Effector CD8-positive, alpha-beta T cell (primary cell): ENCODE measurements at regions not wholly inside any gene's neighbourhood (a gene's known extent, or its start where the extent isn't known, plus 50 kb on each side); places are given as distances from the start of the nearest gene placed in this dataset.
"Not testable (repeated sequence)": the region's sequence is repeated elsewhere in the genome, so short reads cannot be mapped to it uniquely, and the experiment has no call there.

ENCODE experiments used
- DNase-seq: peaks from one replicate; lab custom pipeline; 2025; lab: John Stamatoyannopoulos, UW

- DNase-seq = no peak
Measured at GRCh38 chr4:129999156-129999555, 903.2 kb downstream of the C4orf33 start.

GRCh38 chr4:130008461-130008860, 912.5 kb downstream of the C4orf33 start:
- DNase-seq = no peak

- DNase-seq = not testable (repeated sequence)
Measured at GRCh38 chr4:130012806-130013205, 916.9 kb downstream of the C4orf33 start.

GRCh38 chr4:130021706-130022105, 925.8 kb downstream of the C4orf33 start:
- DNase-seq = no peak

- no peak for DNase-seq
Measured at GRCh38 chr4:130023088-130023487, 927.1 kb downstream of the C4orf33 start.

- DNase-seq = no peak
Measured at GRCh38 chr4:130025701-130026100, 929.7 kb downstream of the C4orf33 start.

- DNase-seq = no peak
Measured at GRCh38 chr4:130026185-130026584, 930.2 kb downstream of the C4orf33 start.

- no peak for DNase-seq
Measured at GRCh38 chr4:130027973-130028372, 932.0 kb downstream of the C4orf33 start.

- DNase-seq = no peak
Measured at GRCh38 chr4:130028552-130028951, 932.6 kb downstream of the C4orf33 start.

GRCh38 chr4:130029442-130029841, 933.5 kb downstream of the C4orf33 start:
- no peak for DNase-seq

GRCh38 chr4:130031858-130032257, 935.9 kb downstream of the C4orf33 start:
- no peak for DNase-seq

- not testable (repeated sequence) for DNase-seq
Measured at GRCh38 chr4:130033657-130034056, 937.7 kb downstream of the C4orf33 start.

- no peak for DNase-seq
Measured at GRCh38 chr4:130034876-130035275, 938.9 kb downstream of the C4orf33 start.

- DNase-seq = no peak
Measured at GRCh38 chr4:130035391-130035790, 939.4 kb downstream of the C4orf33 start.

- not testable (repeated sequence) for DNase-seq
Measured at GRCh38 chr4:130037866-130038265, 941.9 kb downstream of the C4orf33 start.

GRCh38 chr4:130038540-130038939, 942.6 kb downstream of the C4orf33 start:
- not testable (repeated sequence) for DNase-seq

- DNase-seq = no peak
Measured at GRCh38 chr4:130043732-130044160, 947.8 kb downstream of the C4orf33 start.

GRCh38 chr4:130044788-130045531, 949.0 kb downstream of the C4orf33 start:
- DNase-seq = no peak

- DNase-seq = no peak
Measured at GRCh38 chr4:130053723-130054122, 957.8 kb downstream of the C4orf33 start.

- no peak for DNase-seq
Measured at GRCh38 chr4:130054908-130055307, 959.0 kb downstream of the C4orf33 start.

GRCh38 chr4:130056286-130056685, 960.3 kb downstream of the C4orf33 start:
- DNase-seq = no peak

GRCh38 chr4:130064471-130064870, 968.5 kb downstream of the C4orf33 start:
- DNase-seq = no peak

- no peak for DNase-seq
Measured at GRCh38 chr4:130067419-130067818, 971.5 kb downstream of the C4orf33 start.

- DNase-seq = no peak
Measured at GRCh38 chr4:130068072-130068471, 972.1 kb downstream of the C4orf33 start.
